ENCODE measurements at regions not wholly inside any gene's neighbourhood (a gene's known extent, or its start where the extent isn't known, plus 50 kb on each side); places are given as distances from the start of the nearest gene placed in this dataset.
A peak's percentile ranks its signal among the peaks of the same experiment; 100 is the strongest.

DNA sequence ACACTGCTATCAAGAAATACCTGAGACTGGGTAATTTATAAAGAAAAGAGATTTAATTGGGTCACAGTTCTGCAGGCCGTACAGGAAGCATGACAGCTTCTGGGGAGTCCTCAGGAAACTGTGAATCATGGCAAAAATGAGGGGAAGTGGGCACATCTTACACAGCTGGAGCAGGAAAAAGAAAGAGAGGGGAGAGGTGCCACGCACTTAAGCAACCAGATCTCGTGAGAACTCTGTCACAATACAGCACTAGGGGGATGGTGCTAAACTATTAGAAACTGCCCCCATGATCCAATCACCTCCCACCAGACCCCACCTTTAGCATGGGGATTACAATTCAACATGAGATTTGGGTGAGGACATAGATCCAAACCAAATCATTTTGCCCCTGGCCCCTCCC is 105.5 kb upstream of the CPLX2 start:
- no peak for DNase-seq (ENCODE audit: low read depth in 2 of 3, low spot score in 1 of 3)

DNA sequence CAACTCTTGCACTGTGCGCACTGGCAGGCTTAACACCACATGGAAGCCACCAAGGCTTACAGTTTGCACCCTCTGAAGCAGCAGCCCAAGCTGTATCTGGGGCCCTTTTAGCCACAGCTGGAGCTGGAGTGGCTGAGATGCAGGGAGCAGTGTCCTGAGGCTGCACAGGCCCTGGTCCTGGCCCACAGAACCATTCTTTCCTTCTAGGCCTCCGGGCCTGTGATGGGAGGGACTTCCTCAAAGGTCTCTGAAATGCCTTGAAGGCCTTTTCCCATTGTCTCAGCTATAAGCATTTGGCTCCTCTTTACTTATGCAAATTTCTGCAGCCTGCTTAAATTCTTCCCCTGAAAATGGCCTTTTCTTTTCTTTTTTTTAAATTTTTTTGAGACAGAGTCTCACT is 104.4 kb upstream of the CPLX2 start:
- DNase-seq (ENCODE audit: low read depth in 2 of 3, low spot score in 1 of 3): no peak

DNA sequence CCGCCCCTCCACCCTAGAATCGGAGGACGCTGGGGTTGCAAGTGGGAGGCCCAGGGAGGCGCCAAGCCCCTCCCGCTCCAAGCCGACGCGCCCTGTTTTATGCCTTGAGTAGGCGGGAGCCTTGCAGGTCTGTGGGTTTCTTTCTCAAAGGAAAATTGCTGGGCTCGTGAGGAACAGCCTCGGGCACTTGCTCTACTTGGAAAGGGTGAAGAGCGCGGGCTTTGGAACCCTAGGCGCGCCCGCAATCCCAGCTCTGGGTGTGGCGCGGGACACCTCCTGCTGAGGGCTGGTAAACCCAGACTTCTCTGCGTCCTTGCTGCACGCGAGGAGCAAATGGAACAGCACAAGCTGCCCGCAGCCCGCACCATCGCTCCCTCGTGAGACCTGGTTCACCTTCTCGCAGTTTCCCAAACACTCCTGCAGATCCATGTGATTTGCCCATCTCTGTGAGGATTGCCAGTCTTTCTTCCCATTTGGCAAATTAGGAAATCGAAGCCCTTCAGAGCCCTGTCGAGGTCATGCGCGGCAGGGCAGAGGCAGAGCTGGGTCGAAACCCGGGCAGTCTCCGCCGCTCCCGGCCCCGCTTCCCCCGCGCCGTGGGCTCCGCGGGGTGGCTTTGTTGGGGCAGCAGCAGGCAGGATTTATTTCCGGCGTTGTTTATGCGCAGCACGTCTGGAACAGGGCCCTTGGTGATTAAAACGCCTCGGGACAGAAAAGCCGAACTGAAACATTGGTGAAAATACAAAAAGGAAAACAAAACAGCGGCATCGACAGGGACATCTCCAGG is 98.4 kb upstream of the CPLX2 start:
- no peak for DNase-seq (ENCODE audit: low read depth in 2 of 3, low spot score in 1 of 3)

DNA sequence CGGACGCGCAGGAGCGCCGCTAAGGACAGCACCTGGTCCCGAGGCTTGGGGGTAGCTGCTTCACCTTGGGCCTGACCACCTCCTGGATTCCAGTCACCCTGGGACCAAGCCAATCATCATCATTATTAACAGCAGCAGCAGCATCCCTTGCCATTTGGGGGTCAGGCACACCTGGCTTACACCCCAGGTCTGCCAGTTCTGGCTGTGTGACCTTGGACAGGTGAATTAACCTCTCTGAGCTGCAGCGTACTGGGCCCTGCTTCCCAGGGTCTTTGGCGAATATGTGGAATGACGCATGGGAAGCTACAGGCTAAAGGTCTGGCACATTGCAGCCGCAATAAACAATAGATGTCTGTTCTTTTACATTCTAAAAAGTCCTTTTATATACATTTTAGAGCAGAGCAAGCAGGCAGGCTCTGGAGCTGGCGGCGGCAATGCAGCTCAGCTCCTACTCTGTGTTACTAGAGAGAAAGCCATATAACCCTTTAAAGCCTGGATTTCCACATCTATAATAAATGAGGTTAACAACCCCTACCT is 97.8 kb upstream of the CPLX2 start:
- no peak for DNase-seq (ENCODE audit: low read depth in 2 of 3, low spot score in 1 of 3)

DNA sequence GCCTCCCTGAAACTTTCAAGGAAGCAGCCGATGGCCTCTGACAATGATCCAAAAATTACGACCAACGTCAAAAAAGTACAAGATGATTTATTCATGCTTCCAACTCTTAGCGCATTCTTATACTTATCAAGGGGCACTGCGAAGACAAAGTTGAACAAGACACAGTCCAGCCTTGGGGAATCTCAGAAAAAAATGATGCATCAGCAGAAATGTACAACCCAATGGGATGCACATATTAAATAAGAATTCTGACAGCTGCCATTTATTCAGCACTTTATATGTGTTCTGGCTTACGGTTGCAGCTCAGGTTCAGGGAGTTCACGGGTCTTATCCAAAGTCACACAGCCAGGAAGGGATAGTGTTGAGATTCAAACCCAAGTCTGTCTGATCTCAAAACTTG is 96.0 kb upstream of the CPLX2 start:
- no peak for DNase-seq (ENCODE audit: low read depth in 2 of 3, low spot score in 1 of 3)

DNA sequence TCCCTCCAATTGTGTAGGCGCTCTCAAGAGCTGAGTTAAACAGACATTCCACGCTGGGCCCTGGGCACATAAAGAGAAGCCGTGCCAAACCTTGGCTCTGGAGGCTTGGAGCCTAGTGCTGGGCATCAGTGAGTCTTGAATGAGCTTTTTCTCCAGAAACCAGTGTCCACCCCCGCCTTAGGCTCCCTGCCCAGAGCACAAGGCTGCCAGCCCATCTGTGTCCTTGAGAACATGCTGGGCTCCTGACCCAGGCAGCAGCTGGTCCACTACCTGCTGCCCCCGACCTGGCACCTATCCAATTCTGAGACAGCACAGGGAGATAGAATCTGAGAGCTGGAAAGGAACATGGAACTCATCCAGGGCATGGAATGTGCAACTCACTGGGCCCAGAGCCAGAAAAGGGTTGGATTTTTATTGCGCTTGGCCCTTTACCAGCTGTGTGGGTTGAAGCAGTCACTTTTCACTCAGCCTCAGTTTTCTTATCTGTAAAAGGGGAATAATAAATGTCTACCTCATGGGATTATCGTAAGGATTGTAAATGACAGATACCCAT is 92.4 kb upstream of the CPLX2 start:
- DNase-seq (ENCODE audit: low read depth in 2 of 3, low spot score in 1 of 3): no peak

DNA sequence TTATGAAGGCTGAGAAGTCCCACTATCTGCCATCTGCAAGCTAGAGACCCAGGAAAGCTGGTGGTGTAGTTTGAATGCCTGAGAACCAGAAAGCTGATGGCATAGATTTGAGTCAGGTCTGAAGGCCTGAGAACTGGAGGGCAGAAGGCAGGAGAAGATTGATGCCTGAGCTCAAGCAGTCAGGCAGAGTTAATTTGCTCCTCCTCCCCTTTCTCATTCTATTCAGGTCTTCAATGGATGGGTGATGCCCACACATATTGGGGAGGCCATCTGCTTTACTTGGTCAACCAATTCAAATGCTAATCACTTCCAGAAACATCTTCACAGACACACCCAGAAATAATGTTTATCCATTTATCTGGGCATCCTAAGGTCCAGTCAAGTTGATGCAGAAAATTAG is 87.6 kb upstream of the CPLX2 start:
- DNase-seq (ENCODE audit: low read depth in 2 of 3, low spot score in 1 of 3): no peak

DNA sequence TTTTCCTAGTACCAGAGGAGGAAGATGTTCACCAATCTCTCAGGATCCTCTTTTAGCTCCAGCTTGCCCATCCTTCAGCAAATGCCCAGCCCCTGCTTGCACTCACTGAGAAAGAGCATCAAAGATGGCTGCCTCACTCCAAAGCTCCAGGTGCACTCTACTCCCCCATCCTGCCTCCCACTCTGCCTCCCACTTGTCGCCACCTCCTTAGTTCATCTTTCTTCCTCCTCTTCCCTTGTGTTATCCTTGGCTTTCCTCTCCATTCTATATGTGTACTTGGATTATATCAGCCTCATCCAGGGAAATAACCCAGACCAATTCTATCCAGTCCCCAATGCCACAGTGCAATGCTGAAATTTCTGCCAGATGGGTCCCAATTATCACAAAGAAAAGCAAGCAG is 87.1 kb upstream of the CPLX2 start:
- no peak for DNase-seq (ENCODE audit: low read depth in 2 of 3, low spot score in 1 of 3)

DNA sequence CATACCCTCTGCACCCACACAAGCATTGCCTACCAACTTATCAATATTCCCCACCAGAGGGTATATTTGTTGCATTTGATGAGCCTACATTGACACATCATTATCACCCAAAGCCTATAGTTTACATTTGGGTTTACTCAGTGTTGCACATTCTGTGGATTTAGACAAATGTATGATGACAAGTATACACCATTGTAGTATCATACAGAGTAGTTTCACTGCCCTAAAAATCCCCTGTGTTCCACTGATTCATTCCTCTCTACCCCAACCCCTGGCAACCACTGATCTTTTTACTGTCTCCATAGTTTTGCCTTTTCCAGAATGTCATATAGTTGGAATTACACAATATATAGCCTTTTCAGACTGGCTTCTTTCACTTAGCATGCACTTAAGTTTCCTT is 85.7 kb upstream of the CPLX2 start:
- no peak for DNase-seq (ENCODE audit: low read depth in 2 of 3, low spot score in 1 of 3)

DNA sequence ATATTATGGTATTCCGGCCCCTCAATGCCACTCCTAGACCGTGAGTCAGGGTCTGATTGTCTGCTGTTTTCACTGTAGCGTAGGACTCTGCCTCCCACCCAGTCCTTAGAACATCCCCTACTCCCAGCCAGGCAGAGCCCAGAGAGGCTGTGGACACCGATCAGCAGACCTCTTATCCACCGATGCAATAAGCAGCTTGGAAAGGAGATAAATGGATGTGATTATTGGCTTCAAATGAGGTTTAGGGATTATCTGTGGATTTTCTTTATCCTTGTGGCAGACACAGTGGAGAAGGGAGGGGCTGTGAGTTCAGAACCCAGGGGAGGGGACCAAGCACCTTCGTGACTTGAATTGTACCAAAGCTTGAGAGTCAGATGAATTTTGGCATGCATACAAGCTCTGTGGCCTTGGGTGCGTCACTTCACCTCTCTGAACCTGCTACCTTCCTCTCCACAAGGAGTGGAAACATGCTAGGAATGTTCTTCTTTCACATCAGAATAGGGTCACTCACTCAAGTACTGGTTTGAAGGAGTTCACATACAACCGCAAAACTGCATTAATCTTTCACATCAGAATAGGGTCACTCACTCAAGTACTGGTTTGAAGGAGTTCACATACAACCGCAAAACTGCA is 83.1 kb upstream of the CPLX2 start:
- no peak for DNase-seq (ENCODE audit: low read depth in 2 of 3, low spot score in 1 of 3)

DNA sequence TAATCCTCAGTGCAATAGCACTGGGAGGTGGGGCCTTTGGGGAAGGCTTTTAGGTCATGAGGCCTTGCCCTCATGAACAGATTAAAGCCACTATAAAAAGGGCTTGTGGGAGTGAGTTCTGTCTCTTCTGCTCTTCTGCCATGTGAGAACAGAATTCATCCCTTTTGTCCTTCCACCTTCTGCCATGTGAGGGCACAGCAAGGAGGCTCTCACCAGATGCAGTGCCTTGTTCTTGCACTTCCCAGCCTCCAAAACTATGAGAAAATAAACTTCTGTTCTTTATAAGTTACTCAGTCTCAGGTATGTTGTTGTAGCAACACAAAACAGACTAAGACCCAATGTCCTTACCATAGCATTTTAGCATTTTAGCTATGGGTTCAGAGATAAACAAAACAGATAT is 81.7 kb upstream of the CPLX2 start:
- DNase-seq (ENCODE audit: low read depth in 2 of 3, low spot score in 1 of 3): no peak

DNA sequence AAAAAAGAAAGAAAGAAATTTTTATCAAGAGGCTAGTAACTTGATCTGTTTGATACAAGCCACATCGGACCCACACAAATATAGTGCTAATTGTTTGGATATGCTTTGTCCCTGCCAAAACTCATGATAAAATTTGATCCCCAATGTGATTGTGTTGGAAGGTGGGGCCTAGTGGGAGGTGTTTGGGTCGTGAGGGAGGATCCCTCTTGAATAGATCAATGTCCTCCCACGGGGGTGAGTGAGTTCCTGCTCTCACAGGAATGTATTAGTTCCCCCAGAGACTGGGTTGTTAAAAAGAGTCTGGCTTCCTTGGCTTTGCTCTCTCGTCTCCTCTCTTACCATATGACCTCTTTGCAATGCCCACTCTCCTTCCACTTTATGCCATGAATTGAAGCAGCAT is 80.6 kb upstream of the CPLX2 start:
- DNase-seq (ENCODE audit: low read depth in 2 of 3, low spot score in 1 of 3): no peak

DNA sequence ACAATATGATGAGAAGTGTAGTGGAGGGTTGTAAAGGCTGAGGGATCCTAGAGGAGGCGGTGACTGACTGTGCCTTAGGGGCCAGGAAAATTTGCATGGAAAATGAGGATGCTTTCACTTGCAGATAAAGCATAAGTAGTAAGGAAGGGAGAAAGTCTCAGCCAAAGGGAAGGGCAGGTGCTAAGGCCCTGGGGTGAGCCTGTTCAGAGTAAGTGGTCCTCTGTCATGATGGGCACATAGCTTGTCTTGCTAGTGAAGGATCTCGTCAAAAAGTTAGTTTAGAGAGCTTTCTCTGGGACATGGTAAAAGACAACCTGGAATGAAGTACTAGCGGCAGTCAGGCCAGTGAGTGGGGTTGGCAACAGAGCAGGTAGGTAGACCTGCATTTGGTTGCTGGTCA is 75.4 kb upstream of the CPLX2 start:
- no peak for DNase-seq (ENCODE audit: low read depth in 2 of 3, low spot score in 1 of 3)

DNA sequence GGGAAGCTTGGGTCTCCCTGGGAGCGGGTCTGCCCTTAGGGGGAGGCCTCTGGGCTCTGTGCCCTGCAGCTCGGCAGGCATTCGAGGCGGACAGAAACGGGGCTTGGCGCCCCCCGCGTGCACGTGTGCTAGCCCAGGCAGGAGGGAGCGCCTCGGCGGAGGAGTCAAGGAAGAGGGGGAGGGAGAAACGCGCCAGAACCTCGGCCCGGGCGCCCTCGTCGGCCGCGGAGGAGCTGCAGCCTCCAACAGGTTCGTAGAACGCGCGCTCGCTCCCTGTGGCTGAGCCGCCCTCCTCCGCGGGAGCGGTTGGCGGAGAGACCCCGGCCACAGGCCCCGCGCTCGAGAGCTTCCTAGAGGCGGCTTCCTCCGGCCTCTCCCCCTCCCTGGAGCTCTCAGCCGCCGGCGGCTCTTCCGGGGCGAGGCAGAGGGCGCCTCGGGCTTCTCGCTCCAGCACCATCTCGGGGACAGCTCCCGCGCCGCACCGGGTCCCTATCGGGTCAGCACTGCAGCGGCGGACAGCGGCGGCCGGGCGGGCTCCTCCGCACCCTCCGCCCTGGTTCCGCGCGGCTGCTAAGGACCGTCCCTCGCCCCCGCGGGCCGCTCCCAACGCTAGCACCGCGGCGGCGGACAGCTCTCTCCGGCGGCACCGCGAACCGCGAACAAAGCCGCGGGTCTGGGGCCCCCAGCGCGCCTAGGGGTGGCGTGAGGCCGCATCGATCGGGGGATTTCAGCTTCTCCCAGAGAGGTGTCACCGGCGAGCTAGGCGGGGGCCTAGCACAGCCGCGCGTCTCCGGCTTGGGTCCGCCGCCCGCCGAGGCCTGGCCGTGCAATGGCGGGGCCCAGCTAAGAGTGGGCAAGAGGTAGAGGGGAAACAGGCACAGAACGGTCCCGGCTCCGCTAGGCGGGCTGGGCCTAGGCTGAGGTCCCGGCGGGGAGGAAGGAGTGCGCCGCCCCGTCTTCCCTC is 74.6 kb upstream of the CPLX2 start:
- peak; percentile 67 to 73 (median 70) for DNase-seq (ENCODE audit: low read depth in 2 of 3, low spot score in 1 of 3)

DNA sequence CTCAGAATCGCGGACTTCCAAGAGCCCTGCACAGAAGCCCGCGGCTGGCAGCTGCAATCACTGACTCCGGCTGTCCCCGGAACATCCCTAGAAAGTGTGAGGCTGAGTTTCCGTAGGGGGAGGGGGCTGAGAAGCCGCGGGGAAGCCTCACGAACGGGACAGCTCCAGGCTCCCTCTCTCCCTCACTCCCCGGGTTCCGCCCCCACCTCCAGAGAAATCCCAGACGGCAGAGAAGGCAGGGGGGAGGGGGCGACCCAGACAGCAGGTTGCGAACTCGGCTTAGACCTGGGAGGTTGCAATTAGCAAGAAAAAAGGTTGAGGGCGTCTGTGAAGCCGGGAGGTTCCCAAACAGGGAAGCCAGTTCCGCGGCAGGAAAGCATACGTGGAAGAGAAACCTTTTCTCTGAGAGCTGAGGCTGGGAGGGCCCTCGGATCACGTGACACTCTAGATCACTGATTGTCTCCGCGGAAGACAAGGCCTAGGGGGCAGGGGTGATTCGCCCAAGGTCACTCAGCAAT is 73.8 kb upstream of the CPLX2 start:
- DNase-seq (ENCODE audit: low read depth in 2 of 3, low spot score in 1 of 3): no peak

DNA sequence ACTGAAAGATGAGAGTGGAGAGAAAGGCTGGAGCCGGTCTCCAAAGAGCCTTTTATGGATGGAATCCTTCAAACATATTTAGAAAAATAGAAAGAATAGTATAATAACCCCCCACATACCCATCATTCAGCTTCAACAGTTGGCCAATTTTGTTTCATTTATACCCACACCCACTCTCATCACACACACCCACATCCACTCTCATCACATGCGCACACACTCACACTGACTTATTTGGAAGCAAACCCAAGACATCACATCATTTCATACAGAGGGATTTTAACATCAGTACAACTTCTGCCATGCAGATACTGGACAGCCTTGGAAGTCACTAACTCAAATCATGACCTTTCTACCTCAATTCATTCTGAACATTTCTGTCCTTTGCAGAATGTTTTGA is 72.8 kb upstream of the CPLX2 start:
- DNase-seq (ENCODE audit: low read depth in 2 of 3, low spot score in 1 of 3): no peak

DNA sequence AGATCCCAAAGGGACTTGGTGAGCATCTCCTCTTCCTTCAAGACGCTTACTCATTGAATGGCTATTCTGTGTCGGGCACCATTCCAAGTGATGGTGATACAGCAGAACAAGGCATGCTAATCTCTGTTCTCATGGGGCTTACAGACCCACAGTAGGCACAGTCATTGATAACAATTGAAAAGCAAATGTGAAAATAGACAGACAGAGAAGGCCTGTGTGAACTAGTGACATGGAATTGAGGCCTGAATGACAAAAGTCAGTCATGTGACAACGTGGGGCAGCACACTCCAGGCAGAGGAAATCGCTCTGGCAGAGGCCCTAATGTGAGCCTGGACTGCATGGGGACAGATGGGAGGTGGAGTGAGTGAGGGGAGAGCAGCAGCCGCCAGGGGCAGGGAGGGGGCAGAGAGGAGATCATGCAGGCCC is 70.7 kb upstream of the CPLX2 start:
- no peak for DNase-seq (ENCODE audit: low read depth in 2 of 3, low spot score in 1 of 3)

DNA sequence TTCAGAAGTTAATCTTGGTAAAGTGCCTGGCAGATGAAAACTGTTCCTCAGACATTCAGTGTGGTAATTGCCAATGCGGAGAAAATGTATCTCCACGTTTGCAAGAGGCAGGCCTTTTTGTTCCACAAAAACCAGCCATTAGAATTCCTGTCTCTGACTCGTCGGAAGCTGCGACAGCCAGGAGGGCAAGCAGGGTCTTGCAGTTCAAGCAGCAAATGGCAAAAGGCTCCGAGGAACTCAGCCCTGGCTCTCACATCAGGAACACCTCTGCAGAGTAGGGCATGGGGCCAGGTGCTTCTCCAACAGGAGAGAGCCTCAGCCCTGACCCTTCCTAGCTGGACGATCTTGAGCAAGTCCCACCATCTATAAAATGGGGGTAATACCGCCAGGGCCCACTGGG is 69.0 kb upstream of the CPLX2 start:
- DNase-seq (ENCODE audit: low read depth in 2 of 3, low spot score in 1 of 3): no peak

DNA sequence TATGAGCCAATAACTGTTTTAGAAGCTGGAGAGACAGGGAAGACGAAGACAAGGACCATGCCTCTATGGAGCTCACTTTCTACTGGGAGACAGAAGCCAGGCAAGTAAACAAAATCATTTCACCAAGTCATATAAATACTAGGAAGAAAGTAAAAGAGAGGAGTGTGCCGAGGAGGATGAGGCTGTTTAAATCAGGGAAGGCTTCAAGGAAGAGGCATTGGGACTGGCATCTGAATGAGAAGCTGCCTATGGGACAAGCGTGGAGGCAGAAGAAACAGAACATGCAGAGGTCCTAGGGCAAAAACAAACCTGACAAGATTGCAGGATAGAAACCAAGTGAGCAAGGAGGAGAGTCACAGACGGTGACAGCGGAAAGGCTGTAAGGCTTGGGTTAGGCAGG is 68.1 kb upstream of the CPLX2 start:
- DNase-seq (ENCODE audit: low read depth in 2 of 3, low spot score in 1 of 3): no peak

DNA sequence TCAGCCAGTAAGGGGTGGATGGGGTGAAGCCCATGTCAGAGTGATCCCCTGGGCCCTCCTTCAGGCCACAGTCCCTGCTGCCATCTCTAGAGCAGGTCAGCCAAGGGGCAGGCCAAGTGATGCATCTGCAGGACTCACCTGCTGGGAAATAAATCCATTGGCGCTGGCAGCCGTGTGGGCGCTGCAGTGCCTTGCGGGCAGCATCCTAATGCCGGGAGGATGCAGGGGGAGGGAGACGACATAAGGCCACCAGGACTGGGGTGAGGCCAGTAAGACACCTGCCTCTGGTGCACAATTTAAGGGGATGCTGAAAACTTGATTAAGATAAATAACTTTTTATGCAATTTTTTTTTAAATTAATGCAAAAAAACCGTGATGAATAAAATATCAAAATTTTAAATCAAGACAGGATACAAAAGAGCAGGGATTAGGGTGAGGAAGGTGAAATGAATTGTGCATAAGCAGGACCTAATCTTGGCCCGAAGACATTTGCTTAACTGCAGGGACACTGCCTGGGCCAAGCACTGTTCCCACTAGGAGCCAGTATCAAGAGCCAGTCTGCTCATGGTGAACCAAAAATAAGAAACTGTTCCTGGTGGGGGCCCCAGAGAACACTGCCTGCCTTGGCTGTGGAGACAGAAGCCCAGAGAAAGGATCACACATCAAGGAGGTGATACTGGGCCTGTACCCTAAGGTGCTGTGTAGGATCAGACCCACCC is 67.5 kb upstream of the CPLX2 start:
- DNase-seq (ENCODE audit: low read depth in 2 of 3, low spot score in 1 of 3): no peak
